ENCODE measurements at regions not wholly inside any gene's neighbourhood (a gene's known extent, or its start where the extent isn't known, plus 50 kb on each side); places are given as distances from the start of the nearest gene placed in this dataset.

GRCh38 chr12:118706437-118706836, 274.9 kb upstream of the SRRM4 start:
- no TSS peak for BruUV-seq (replicated peaks)
- no peak overlapping the region for H3K9ac ChIP-seq (ENCODE audit: insufficient read depth, low read depth, low read length)
- ChIA-PET POLR2A (no interaction called here), CTCF (ENCODE audit: low intra/inter-chr PET ratio, low total read pairs) (no interaction called here)
- no peak overlapping the region for H2AFZ ChIP-seq (ENCODE audit: low read length)
- no peak overlapping the region for H3K27ac ChIP-seq (ENCODE audit: extremely low read length, insufficient read depth, low read length)
- FAIRE-seq (no peak), DNase-seq (ENCODE audit: low spot score) (no peak), ATAC-seq (no peak)
- H3K36me3 ChIP-seq (replicated peaks in 1 of 2; ENCODE audit: control insufficient read depth in 1 of 2, insufficient read depth in 2 of 2, low read length in 2 of 2) = no peaks in the 10 kb centered on the region
- no peaks in the 10 kb centered on the region for H4K20me1 ChIP-seq (ENCODE audit: insufficient read depth, low read length)
- no peaks in the 10 kb centered on the region for H3K27me3 ChIP-seq (ENCODE audit: control insufficient read depth in 1 of 2, insufficient read depth in 2 of 2, low read length in 2 of 2)
- in situ Hi-C loops (cut with HindIII; ENCODE audit: extremely low pct_ligation_motif_present, low pct_unique_long_range_greater_than_20kb) = no loop called here
- no peaks in the 10 kb centered on the region for H3K79me2 ChIP-seq (ENCODE audit: insufficient read depth, low read length)
- no peaks in the 10 kb centered on the region for H3K4me1 ChIP-seq (ENCODE audit: insufficient read depth, low read length)
- H3K9me3 ChIP-seq (ENCODE audit: low read length) = no peaks in the 10 kb centered on the region
- no peak overlapping the region for H3K4me2 ChIP-seq (ENCODE audit: low read depth, low read length)
- intact Hi-C loops (cut with micrococcal nuclease; ENCODE audit: unreplicated experiment) = no loop called here
- H3K4me3 ChIP-seq (replicated peaks in 1 of 3; ENCODE audit: insufficient read depth in 1 of 3, low read depth in 2 of 3, low read length in 3 of 3) = no peak overlapping the region
- TF ChIP-seq RFX3 (CRISPR knock-in tag; IDR thresholded peaks at IDR 0.05) = no peak
- TF ChIP-seq, protein P1, sequence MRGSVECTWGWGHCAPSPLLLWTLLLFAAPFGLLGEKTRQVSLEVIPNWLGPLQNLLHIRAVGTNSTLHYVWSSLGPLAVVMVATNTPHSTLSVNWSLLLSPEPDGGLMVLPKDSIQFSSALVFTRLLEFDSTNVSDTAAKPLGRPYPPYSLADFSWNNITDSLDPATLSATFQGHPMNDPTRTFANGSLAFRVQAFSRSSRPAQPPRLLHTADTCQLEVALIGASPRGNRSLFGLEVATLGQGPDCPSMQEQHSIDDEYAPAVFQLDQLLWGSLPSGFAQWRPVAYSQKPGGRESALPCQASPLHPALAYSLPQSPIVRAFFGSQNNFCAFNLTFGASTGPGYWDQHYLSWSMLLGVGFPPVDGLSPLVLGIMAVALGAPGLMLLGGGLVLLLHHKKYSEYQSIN (CRISPR knock-in tag; IDR thresholded peaks at IDR 0.05; ENCODE audit: borderline replicate concordance) = no peak
- TF ChIP-seq, protein P2, sequence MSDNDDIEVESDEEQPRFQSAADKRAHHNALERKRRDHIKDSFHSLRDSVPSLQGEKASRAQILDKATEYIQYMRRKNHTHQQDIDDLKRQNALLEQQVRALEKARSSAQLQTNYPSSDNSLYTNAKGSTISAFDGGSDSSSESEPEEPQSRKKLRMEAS (IDR thresholded peaks at IDR 0.05) = no peak
- no peak for TF ChIP-seq NFYC (CRISPR knock-in tag; IDR thresholded peaks at IDR 0.05)
- no peak for TF ChIP-seq ZNF20 (CRISPR knock-in tag; IDR thresholded peaks at IDR 0.05)
- no peak for TF ChIP-seq ATF6 (CRISPR knock-in tag; conservative IDR thresholded peaks at IDR 0.05)
- no peak for TF ChIP-seq MIER2 (CRISPR knock-in tag; IDR thresholded peaks at IDR 0.05)
- TF ChIP-seq ZNF30 (CRISPR knock-in tag; IDR thresholded peaks at IDR 0.05) = no peak
- TF ChIP-seq HNRNPK (IDR thresholded peaks at IDR 0.05; ENCODE audit: low read depth, low read length, poor library complexity, severe bottlenecking) = no peak
- TF ChIP-seq, protein P3, sequence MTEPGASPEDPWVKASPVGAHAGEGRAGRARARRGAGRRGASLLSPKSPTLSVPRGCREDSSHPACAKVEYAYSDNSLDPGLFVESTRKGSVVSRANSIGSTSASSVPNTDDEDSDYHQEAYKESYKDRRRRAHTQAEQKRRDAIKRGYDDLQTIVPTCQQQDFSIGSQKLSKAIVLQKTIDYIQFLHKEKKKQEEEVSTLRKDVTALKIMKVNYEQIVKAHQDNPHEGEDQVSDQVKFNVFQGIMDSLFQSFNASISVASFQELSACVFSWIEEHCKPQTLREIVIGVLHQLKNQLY (CRISPR knock-in tag; IDR thresholded peaks at IDR 0.05) = no peak
- no peak for TF ChIP-seq NFE2L2 (IDR thresholded peaks at IDR 0.05; ENCODE audit: low read length)
- TF ChIP-seq ZEB1 (IDR thresholded peaks at IDR 0.05; ENCODE audit: insufficient replicate concordance, low read depth) = no peak
- no peak for TF ChIP-seq ZNF318 (CRISPR knock-in tag; IDR thresholded peaks at IDR 0.05)
- TF ChIP-seq NR2F1 (CRISPR knock-in tag; IDR thresholded peaks at IDR 0.05) = no peak
- TF ChIP-seq RBM22 (optimal IDR thresholded peaks at IDR 0.05; ENCODE audit: low read length) = no peak
